HG02678 (cell line): ENCODE measurements at regions not wholly inside any gene's neighbourhood (a gene's known extent, or its start where the extent isn't known, plus 50 kb on each side); places are given as distances from the start of the nearest gene placed in this dataset.

ENCODE experiments used
- ATAC-seq: cut with Tn5 transposase; IDR thresholded peaks from one replicate; pipeline ENCODE4 v1.9.1; 2021; ENCODE audit warnings: mild to moderate bottlenecking, moderate library complexity; ENCODE audit not compliant: unreplicated experiment

DNA sequence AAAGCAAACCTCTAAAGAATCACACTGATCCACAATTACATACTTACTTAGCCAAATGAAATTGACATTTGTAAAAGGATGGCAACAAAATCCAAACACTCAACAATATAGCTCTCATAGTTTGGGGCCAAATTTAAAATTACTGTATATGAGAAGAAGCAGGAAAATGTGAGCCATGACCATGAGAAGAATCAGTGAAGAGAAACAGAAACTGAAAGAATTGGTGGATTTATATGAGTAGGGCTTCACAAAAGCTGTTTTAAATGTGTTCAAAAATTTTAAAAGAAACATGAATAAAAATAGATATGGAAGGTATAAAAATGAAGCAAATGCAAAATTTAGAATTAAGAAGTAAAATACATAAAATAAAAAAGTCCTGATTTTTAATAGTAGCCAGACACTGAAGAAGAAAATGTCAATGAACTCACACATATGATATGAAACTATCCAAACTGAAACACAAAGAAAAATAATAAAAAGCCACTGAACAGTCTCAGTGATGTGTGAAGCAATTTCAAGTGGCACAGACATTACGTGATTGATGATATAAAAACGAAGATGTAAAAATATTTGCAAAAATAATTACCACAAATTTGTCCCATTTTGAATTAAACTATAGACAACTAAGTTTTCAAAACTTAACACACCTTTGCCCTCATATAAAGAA is 87.9 kb upstream of the MDGA2 start:
- no peak for ATAC-seq

DNA sequence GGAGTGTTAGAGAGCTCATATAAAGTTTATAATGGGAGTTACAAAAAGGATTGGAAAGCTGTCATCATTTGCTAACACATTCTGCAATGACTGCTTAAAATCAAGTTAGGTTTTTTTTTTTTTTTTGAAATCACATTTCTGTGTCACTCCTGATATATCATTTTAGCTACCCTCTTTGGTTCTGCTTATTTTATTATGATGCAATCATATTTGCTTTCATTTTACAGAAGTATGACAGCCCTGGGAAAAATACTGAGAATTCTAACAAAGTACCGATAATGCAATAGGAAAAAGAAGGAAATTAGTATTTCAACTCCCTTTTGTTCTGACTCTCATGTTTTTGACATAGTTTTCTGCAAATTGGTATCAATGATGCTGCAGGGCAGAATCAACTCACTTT is 71.6 kb upstream of the MDGA2 start:
- no peak for ATAC-seq

- no peak for ATAC-seq
These were observed 68.8 kb upstream of the MDGA2 start for GRCh38 chr14:47744155-47744554.

DNA sequence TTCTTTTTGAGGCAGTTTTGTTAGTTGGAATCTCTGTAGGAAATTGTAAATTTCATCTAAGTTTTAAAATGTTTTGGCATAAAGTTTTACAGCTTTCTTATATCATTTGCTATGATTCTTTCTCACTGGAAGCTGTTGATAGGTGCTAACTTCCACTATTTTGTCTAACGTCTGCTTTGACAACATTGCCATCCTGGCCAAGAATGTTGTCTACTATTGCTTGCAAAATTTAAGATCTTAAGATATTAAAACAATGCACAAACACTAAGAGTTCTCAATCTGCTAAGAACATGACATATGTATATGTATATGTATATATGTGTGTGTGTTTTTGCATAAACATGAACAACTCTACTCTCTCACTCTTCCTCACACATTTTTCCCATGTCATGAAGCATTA is 64.1 kb upstream of the MDGA2 start:
- no peak for ATAC-seq

DNA sequence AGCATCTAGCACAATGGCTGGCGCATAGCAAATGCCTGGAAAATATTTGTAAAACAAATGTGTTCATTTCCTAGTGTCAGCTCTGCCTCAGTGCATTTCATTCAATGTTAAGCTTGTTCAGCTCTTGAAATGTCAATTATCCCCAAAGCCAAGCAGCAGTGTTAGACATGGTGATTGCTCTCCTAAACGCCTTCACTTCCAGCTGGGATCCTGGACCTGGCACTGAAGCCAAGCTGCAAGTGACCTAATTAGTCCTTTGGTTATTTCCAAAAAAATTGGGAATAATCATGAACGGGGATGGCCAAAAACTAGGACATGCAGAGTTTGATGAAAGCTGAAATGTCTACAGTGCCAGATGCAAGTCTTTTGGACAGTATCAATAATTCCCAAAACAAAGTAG is 54.9 kb upstream of the MDGA2 start:
- no peak for ATAC-seq
